Fibroblast of lung (primary cell): ENCODE measurements at regions not wholly inside any gene's neighbourhood (a gene's known extent, or its start where the extent isn't known, plus 50 kb on each side); places are given as distances from the start of the nearest gene placed in this dataset.

ENCODE experiments used
- DNase-seq, 2 donors: peaks; one replicate each; pipeline versions ENCODE4 v3.0.0 to v3.0.0-alpha.2; 2010; ENCODE audit warnings: low read depth in 2 of 2
- H2AFZ ChIP-seq: 2 replicates; pipeline ENCODE4 v1.5.1; 2012; ENCODE audit warnings: low read length, control low read depth, inconsistent platforms
- H3K27ac ChIP-seq: 2 replicates; pipeline ENCODE4 v1.5.1; 2011; ENCODE audit warnings: low read length, control low read depth; ENCODE audit not compliant: insufficient read depth
- H3K27me3 ChIP-seq: 2 replicates; pipeline ENCODE4 v1.5.1; 2011; ENCODE audit warnings: mild to moderate bottlenecking, low read length; ENCODE audit not compliant: control insufficient read depth, insufficient read depth
- H3K36me3 ChIP-seq: 2 replicates; pipeline ENCODE4 v1.5.1; 2011; ENCODE audit warnings: low read length; ENCODE audit not compliant: control insufficient read depth, insufficient read depth
- H3K4me1 ChIP-seq: 2 replicates; pipeline ENCODE4 v1.5.1; 2011; ENCODE audit warnings: low read length; ENCODE audit not compliant: control insufficient read depth, insufficient read depth; ENCODE audit errors: extremely low read depth
- H3K4me2 ChIP-seq: 2 replicates; pipeline ENCODE4 v1.5.1; 2011; ENCODE audit warnings: low read length, control low read depth; ENCODE audit not compliant: insufficient read depth; ENCODE audit errors: extremely low read depth
- H3K4me3 ChIP-seq, 4 experiments: fragments of 200-600 bp in 1 of 4; sonication (generic) in 1 of 4; replicated peaks in 1 of 4; 2 replicates each; pipeline ENCODE4 v1.5.1; 2011 to 2016; ENCODE audit warnings: low read length in 4 of 4, low read depth in 3 of 4, mild to moderate bottlenecking in 3 of 4, control low read depth in 2 of 4, inconsistent platforms in 1 of 4, mixed read lengths in 1 of 4; ENCODE audit not compliant: insufficient read depth in 1 of 4; ENCODE audit errors: control extremely low read depth in 1 of 4
- H3K79me2 ChIP-seq: 2 replicates; pipeline ENCODE4 v1.5.1; 2012; ENCODE audit warnings: mild to moderate bottlenecking, low read length, inconsistent platforms; ENCODE audit not compliant: control insufficient read depth, insufficient read depth
- H3K9ac ChIP-seq: 2 replicates; pipeline ENCODE4 v1.5.1; 2011; ENCODE audit warnings: mild to moderate bottlenecking, low read length, control low read depth; ENCODE audit not compliant: insufficient read depth
- H3K9me3 ChIP-seq: 2 replicates; pipeline ENCODE4 v1.5.1; 2012; ENCODE audit warnings: low read depth, low read length; ENCODE audit not compliant: control insufficient read depth, insufficient read depth
- H4K20me1 ChIP-seq: 2 replicates; pipeline ENCODE4 v1.5.1; 2011; ENCODE audit warnings: low read length; ENCODE audit not compliant: control insufficient read depth, insufficient read depth; ENCODE audit errors: extremely low read depth
- CTCF ChIP-seq, 2 donors: IDR thresholded peaks in 1 of 2; conservative IDR thresholded peaks in 1 of 2; 1 replicate in 1 of 2; 2 replicates in 1 of 2; pipeline ENCODE4 v1.5.1; 2011 to 2012; ENCODE audit warnings: low read length in 2 of 2, control low read depth in 1 of 2, inconsistent platforms in 1 of 2, low read depth in 1 of 2, mild to moderate bottlenecking in 1 of 2
- EZH2 ChIP-seq: IDR thresholded peaks from 2 replicates; pipeline ENCODE4 v1.5.1; 2012; ENCODE audit warnings: low read length, control low read depth, mild to moderate bottlenecking; ENCODE audit errors: missing control alignments

- Histone ChIP-seq H3K27me3 (no peaks in the 10 kb centered on the region), H3K36me3 (no peaks in the 10 kb centered on the region), H3K4me3 (no peak overlapping the region), H4K20me1 (no peaks in the 10 kb centered on the region), H3K27ac (no peak overlapping the region), H3K4me2 (no peak overlapping the region), H3K9ac (no peak overlapping the region), H2AFZ (no peak overlapping the region), H3K4me1 (peaks cover 6% of the 10 kb centered on the region), H3K79me2 (no peaks in the 10 kb centered on the region), H3K9me3 (no peaks in the 10 kb centered on the region)
- TF ChIP-seq EZH2 (no peak), CTCF (conservative IDR thresholded peaks at IDR 0.05 in 1 of 2, IDR thresholded peaks at IDR 0.05 in 1 of 2; ENCODE audit: low read depth in 1 of 2, low read length in 2 of 2) (no peak)
- no peak for DNase-seq
These were observed 188.3 kb upstream of the DPT start for GRCh38 chr1:168917309-168917708.

GRCh38 chr1:168917796-168918195 lies 188.7 kb upstream of the ATP1B1 start:
- H3K4me3 ChIP-seq: no peak overlapping the region
- H3K9ac ChIP-seq: no peak overlapping the region
- TF ChIP-seq EZH2: no peak
- no peak for TF ChIP-seq CTCF (conservative IDR thresholded peaks at IDR 0.05 in 1 of 2, IDR thresholded peaks at IDR 0.05 in 1 of 2; ENCODE audit: low read depth in 1 of 2, low read length in 2 of 2)
- no peaks in the 10 kb centered on the region for H3K79me2 ChIP-seq
- H3K36me3 ChIP-seq: no peaks in the 10 kb centered on the region
- H3K4me2 ChIP-seq: no peak overlapping the region
- no peaks in the 10 kb centered on the region for H3K27me3 ChIP-seq
- H3K4me1 ChIP-seq: peaks cover 6% of the 10 kb centered on the region
- no peak overlapping the region for H3K27ac ChIP-seq
- DNase-seq: no peak
- H3K9me3 ChIP-seq: no peaks in the 10 kb centered on the region
- H4K20me1 ChIP-seq: no peaks in the 10 kb centered on the region
- no peak overlapping the region for H2AFZ ChIP-seq

GRCh38 chr1:168918860-168919741 lies 187.4 kb upstream of the ATP1B1 start:
- no peak for TF ChIP-seq EZH2
- no peak for TF ChIP-seq CTCF (conservative IDR thresholded peaks at IDR 0.05 in 1 of 2, IDR thresholded peaks at IDR 0.05 in 1 of 2; ENCODE audit: low read depth in 1 of 2, low read length in 2 of 2)
- Histone ChIP-seq H3K79me2 (no peaks in the 10 kb centered on the region), H2AFZ (no peak overlapping the region), H3K9ac (no peak overlapping the region), H4K20me1 (no peaks in the 10 kb centered on the region), H3K27ac (no peak overlapping the region), H3K4me2 (no peak overlapping the region), H3K4me1 (peaks cover 6% of the 10 kb centered on the region), H3K9me3 (no peaks in the 10 kb centered on the region), H3K27me3 (no peaks in the 10 kb centered on the region), H3K36me3 (no peaks in the 10 kb centered on the region), H3K4me3 (no peak overlapping the region)
- no peak for DNase-seq
